BE2C (cell line): ENCODE measurements at regions not wholly inside any gene's neighbourhood (a gene's known extent, or its start where the extent isn't known, plus 50 kb on each side); places are given as distances from the start of the nearest gene placed in this dataset.

Source experiments
- DNase-seq: peaks from one replicate; pipeline ENCODE4 v3.0.0-alpha.2; 2020
- H3K27me3 ChIP-seq: fragments of 250-450 bp; sonication (Bioruptor Pico); 2 replicates; pipeline ENCODE4 v1.5.1; 2020; ENCODE audit warnings: mild to moderate bottlenecking
- H3K36me3 ChIP-seq: fragments of 250-450 bp; sonication (Bioruptor Pico); 2 replicates; pipeline ENCODE4 v1.5.1; 2020; ENCODE audit warnings: mild to moderate bottlenecking
- H3K4me1 ChIP-seq: fragments of 250-450 bp; sonication (Bioruptor Pico); 2 replicates; pipeline ENCODE4 v1.5.1; 2020
- H3K4me3 ChIP-seq: 2 replicates; pipeline ENCODE4 v1.5.1; 2011; ENCODE audit warnings: low read depth, low read length
- H3K9me3 ChIP-seq: fragments of 250-450 bp; sonication (Bioruptor Pico); 2 replicates; pipeline ENCODE4 v1.5.1; 2020
- CTCF ChIP-seq: IDR thresholded peaks from 2 replicates; pipeline ENCODE4 v1.5.1; 2012; ENCODE audit warnings: mild to moderate bottlenecking, low read depth, low read length

- Histone ChIP-seq H3K9me3 (no peaks in the 10 kb centered on the region), H3K4me1 (no peaks in the 10 kb centered on the region), H3K36me3 (no peaks in the 10 kb centered on the region), H3K27me3 (no peaks in the 10 kb centered on the region), H3K4me3 (no peak overlapping the region)
- DNase-seq, result no peak
- TF ChIP-seq CTCF, result no peak
Observed at GRCh38 chr7:9876053-9876452, 1097.6 kb upstream of the PHF14 start.

GRCh38 chr7:9889554-9889953, 1084.1 kb upstream of the PHF14 start:
- Histone ChIP-seq H3K36me3 (no peaks in the 10 kb centered on the region), H3K27me3 (no peaks in the 10 kb centered on the region), H3K9me3 (no peaks in the 10 kb centered on the region), H3K4me1 (no peaks in the 10 kb centered on the region), H3K4me3 (no peak overlapping the region)
- DNase-seq, result no peak
- no peak for TF ChIP-seq CTCF

- no peaks in the 10 kb centered on the region for H3K4me1 ChIP-seq
- peak; percentile 21 for DNase-seq
- no peak overlapping the region for H3K4me3 ChIP-seq
- peak; percentile 40 for TF ChIP-seq CTCF
- no peaks in the 10 kb centered on the region for H3K27me3 ChIP-seq
- H3K9me3 ChIP-seq, result no peaks in the 10 kb centered on the region
- H3K36me3 ChIP-seq, result no peaks in the 10 kb centered on the region
Observed at GRCh38 chr7:9890092-9890491, 1083.6 kb upstream of the PHF14 start.

- TF ChIP-seq CTCF, result no peak
- Histone ChIP-seq H3K4me3 (no peak overlapping the region), H3K9me3 (no peaks in the 10 kb centered on the region), H3K36me3 (no peaks in the 10 kb centered on the region), H3K4me1 (no peaks in the 10 kb centered on the region), H3K27me3 (no peaks in the 10 kb centered on the region)
- DNase-seq, result no peak
Observed at GRCh38 chr7:9891056-9891455, 1082.6 kb upstream of the PHF14 start.

- H3K4me3 ChIP-seq, result no peak overlapping the region
- no peaks in the 10 kb centered on the region for H3K36me3 ChIP-seq
- H3K27me3 ChIP-seq, result no peaks in the 10 kb centered on the region
Observed at GRCh38 chr7:9900339-9900738, 1073.3 kb upstream of the PHF14 start.

GRCh38 chr7:9921326-9921725, 1052.3 kb upstream of the PHF14 start:
- Histone ChIP-seq H3K27me3 (no peaks in the 10 kb centered on the region), H3K4me1 (no peaks in the 10 kb centered on the region), H3K4me3 (no peak overlapping the region), H3K36me3 (no peaks in the 10 kb centered on the region), H3K9me3 (no peaks in the 10 kb centered on the region)
- no peak for TF ChIP-seq CTCF
- no peak for DNase-seq

More at GRCh38 chr7:9900339-9900738, 1073.3 kb upstream of the PHF14 start:
- Histone ChIP-seq H3K9me3 (no peaks in the 10 kb centered on the region), H3K4me1 (no peaks in the 10 kb centered on the region)
- no peak for TF ChIP-seq CTCF
- DNase-seq, result no peak
